HepG2 (cell line): ENCODE measurements at regions not wholly inside any gene's neighbourhood (a gene's known extent, or its start where the extent isn't known, plus 50 kb on each side); places are given as distances from the start of the nearest gene placed in this dataset.

Experiments used
- ATAC-seq: fragments of 200-7000 bp; cut with Tn5 transposase; 3 replicates; pipeline ENCODE4 v1.9.1; 2020; ENCODE audit warnings: mild to moderate bottlenecking, moderate library complexity
- BruUV-seq: library from RNA; stranded (reverse); fragments of 400-500 nt; replicated peaks from 2 replicates; lab custom pipeline; 2021; lab: Mats Ljungman, UMichigan
- CTCF ChIA-PET: fragments of 300-600 bp; formaldehyde crosslinking; extraction: SDS; loops from one replicate; lab custom pipeline; 2021; ENCODE audit warnings: low total read pairs, inconsistent platforms, low intra/inter-chr PET ratio; lab: Yijun Ruan, JAX
- POLR2A ChIA-PET: fragments of 350-600 bp; sonication (Branson Sonifier 250); formaldehyde crosslinking; loops from one replicate; lab custom pipeline; 2020; ENCODE audit warnings: antibody characterized with exemption, inconsistent platforms; lab: Yijun Ruan, JAX
- DNase-seq: peaks from one replicate; pipeline ENCODE4 v3.0.0-alpha.2; 2015; ENCODE audit warnings: low spot score
- FAIRE-seq: peaks from 3 replicates; lab custom pipeline; 2011; peaks lifted over from hg19 to GRCh38; lab: Jason Lieb, UNC
- H2AFZ ChIP-seq: one replicate; pipeline ENCODE4 v1.6.1; 2011; ENCODE audit warnings: low read length, inconsistent platforms
- H3K27ac ChIP-seq: fragments of 300-600 bp; 3 replicates; pipeline ENCODE4 v1.8.0; 2011; ENCODE audit warnings: mixed run types, mild to moderate bottlenecking, mixed read lengths, low read length, inconsistent platforms; ENCODE audit not compliant: insufficient read depth; ENCODE audit errors: extremely low read length
- H3K27me3 ChIP-seq, 2 experiments: fragments of 200-600 bp in 1 of 2; 2 replicates in 1 of 2; 3 replicates in 1 of 2; pipeline versions ENCODE4 v1.6.0 to v1.8.0; 2011; ENCODE audit warnings: low read length in 2 of 2, mild to moderate bottlenecking in 2 of 2, moderate library complexity in 2 of 2, inconsistent platforms in 1 of 2; ENCODE audit not compliant: insufficient read depth in 2 of 2, control insufficient read depth in 1 of 2
- H3K36me3 ChIP-seq, 2 experiments: fragments of 200-600 bp in 1 of 2; replicated peaks in 1 of 2; 2 replicates in 1 of 2; 3 replicates in 1 of 2; pipeline versions ENCODE4 v1.5.1 to v1.8.0; 2011; ENCODE audit warnings: low read length in 2 of 2, inconsistent platforms in 1 of 2; ENCODE audit not compliant: insufficient read depth in 2 of 2, control insufficient read depth in 1 of 2
- H3K4me1 ChIP-seq: 2 replicates; pipeline ENCODE4 v1.5.1; 2012; ENCODE audit warnings: low read length, inconsistent platforms; ENCODE audit not compliant: insufficient read depth
- H3K4me2 ChIP-seq: 2 replicates; pipeline ENCODE4 v1.6.0; 2011; ENCODE audit warnings: low read depth, low read length, inconsistent platforms
- H3K4me3 ChIP-seq, 3 experiments: fragments of 200-600 bp in 1 of 3; sonication (generic), shearing (Covaris generic) in 1 of 3; replicated peaks in 1 of 3; 2 replicates each; pipeline ENCODE4 v1.5.1; 2011 to 2016; ENCODE audit warnings: low read length in 3 of 3, inconsistent platforms in 2 of 3, low read depth in 2 of 3, mild to moderate bottlenecking in 2 of 3, control low read depth in 1 of 3, mixed read lengths in 1 of 3; ENCODE audit not compliant: insufficient read depth in 1 of 3
- H3K79me2 ChIP-seq: one replicate; pipeline ENCODE4 v1.6.1; 2011; ENCODE audit warnings: low read length, inconsistent platforms; ENCODE audit not compliant: insufficient read depth
- H3K9ac ChIP-seq: 2 replicates; pipeline ENCODE4 v1.6.0; 2011; ENCODE audit warnings: mild to moderate bottlenecking, low read depth, low read length, inconsistent platforms; ENCODE audit not compliant: insufficient read depth
- H3K9me3 ChIP-seq: 2 replicates; pipeline ENCODE4 v1.5.1; 2012; ENCODE audit warnings: mild to moderate bottlenecking, low read length
- H4K20me1 ChIP-seq: 2 replicates; pipeline ENCODE4 v1.6.0; 2011; ENCODE audit warnings: inconsistent platforms, mild to moderate bottlenecking, low read length, moderate library complexity; ENCODE audit not compliant: insufficient read depth
- DR1 ChIP-seq: sonication (generic); formaldehyde crosslinking; IDR thresholded peaks from 2 replicates; pipeline ENCODE4 v1.8.0; 2021; ENCODE audit warnings: mild to moderate bottlenecking, missing genetic modification reagents, inconsistent platforms
- ELF4 ChIP-seq: sonication (generic); formaldehyde crosslinking; IDR thresholded peaks from 2 replicates; pipeline ENCODE4 v1.5.0; 2020; ENCODE audit warnings: missing genetic modification reagents, mild to moderate bottlenecking, moderate library complexity, borderline replicate concordance
- HCFC1 ChIP-seq: fragments of 150-350 bp; IDR thresholded peaks from 2 replicates; pipeline ENCODE4 v1.6.1; 2014; ENCODE audit warnings: low read depth, low read length
- IKZF4 ChIP-seq: sonication (generic); formaldehyde crosslinking; IDR thresholded peaks from 2 replicates; pipeline ENCODE4 v1.5.1; 2020; ENCODE audit warnings: borderline replicate concordance, mild to moderate bottlenecking, low read depth, missing genetic modification reagents; ENCODE audit errors: not compliant biosample characterization
- IRF2 ChIP-seq: IDR thresholded peaks from 2 replicates; pipeline ENCODE4 v1.6.1; 2018; ENCODE audit warnings: missing genetic modification reagents, missing compliant biosample characterization
- ISX ChIP-seq: sonication (generic); formaldehyde crosslinking; conservative IDR thresholded peaks from 2 replicates; pipeline ENCODE4 v1.5.0; 2020; ENCODE audit warnings: missing genetic modification reagents
- JUNB ChIP-seq: sonication (generic); formaldehyde crosslinking; IDR thresholded peaks from 2 replicates; pipeline ENCODE4 v1.8.0; 2022; ENCODE audit warnings: missing genetic modification reagents, mild to moderate bottlenecking, borderline replicate concordance
- MIER3 ChIP-seq: IDR thresholded peaks from 2 replicates; pipeline ENCODE4 v1.6.1; 2016; ENCODE audit warnings: missing compliant biosample characterization, borderline replicate concordance
- PHF21A ChIP-seq: sonication (generic); formaldehyde crosslinking; IDR thresholded peaks from 2 replicates; pipeline ENCODE4 v1.5.0; 2020; ENCODE audit warnings: mild to moderate bottlenecking, missing genetic modification reagents
- PLRG1 ChIP-seq: fragments of 450-650 bp; conservative IDR thresholded peaks from 2 replicates; pipeline ENCODE4 v1.6.1; 2016
- POGZ ChIP-seq: sonication (generic); formaldehyde crosslinking; IDR thresholded peaks from 2 replicates; pipeline ENCODE4 v1.4.0; 2020; ENCODE audit warnings: mild to moderate bottlenecking, missing genetic modification reagents
- ZNF121 ChIP-seq: sonication (generic); formaldehyde crosslinking; IDR thresholded peaks from 2 replicates; pipeline ENCODE4 v1.5.0; 2020; ENCODE audit warnings: mild to moderate bottlenecking, missing genetic modification reagents
- ZNF30 ChIP-seq: sonication (generic); formaldehyde crosslinking; IDR thresholded peaks from 2 replicates; pipeline ENCODE4 v1.5.0; 2020; ENCODE audit warnings: mild to moderate bottlenecking, missing genetic modification reagents
- ZNF501 ChIP-seq: sonication (generic); formaldehyde crosslinking; IDR thresholded peaks from 2 replicates; pipeline ENCODE4 v1.5.1; 2020; ENCODE audit warnings: mild to moderate bottlenecking, moderate library complexity, missing genetic modification reagents
- ZNF510 ChIP-seq: sonication (generic); formaldehyde crosslinking; IDR thresholded peaks from 2 replicates; pipeline ENCODE4 v1.4.0; 2020; ENCODE audit warnings: low read depth, mild to moderate bottlenecking, missing genetic modification reagents
- ZNF512 ChIP-seq: sonication (generic); formaldehyde crosslinking; IDR thresholded peaks from 2 replicates; pipeline ENCODE4 v1.4.0; 2020; ENCODE audit warnings: mild to moderate bottlenecking, missing genetic modification reagents
- ZNF530 ChIP-seq: sonication (generic); formaldehyde crosslinking; IDR thresholded peaks from 2 replicates; pipeline ENCODE4 v1.5.0; 2020; ENCODE audit warnings: low read depth, mild to moderate bottlenecking, missing genetic modification reagents
- ZNF556 ChIP-seq: sonication (generic); formaldehyde crosslinking; IDR thresholded peaks from 2 replicates; pipeline ENCODE4 v1.4.0; 2020; ENCODE audit warnings: mild to moderate bottlenecking, missing genetic modification reagents, borderline replicate concordance
- ZNF720 ChIP-seq: sonication (generic); formaldehyde crosslinking; IDR thresholded peaks from 2 replicates; pipeline ENCODE4 v1.4.0; 2020; ENCODE audit warnings: missing genetic modification reagents
- ZNF737 ChIP-seq: sonication (generic); formaldehyde crosslinking; IDR thresholded peaks from 2 replicates; pipeline ENCODE4 v1.5.0; 2020; ENCODE audit warnings: missing genetic modification reagents, mild to moderate bottlenecking, borderline replicate concordance
- ZNF75D ChIP-seq: sonication (generic); formaldehyde crosslinking; IDR thresholded peaks from 2 replicates; pipeline ENCODE4 v1.8.1; 2023; ENCODE audit warnings: missing genetic modification reagents, mild to moderate bottlenecking, borderline replicate concordance
- ZNF891 ChIP-seq: sonication (generic); formaldehyde crosslinking; IDR thresholded peaks from 2 replicates; pipeline ENCODE4 v1.5.0; 2020; ENCODE audit warnings: mild to moderate bottlenecking, missing genetic modification reagents
- ZSCAN9 ChIP-seq: IDR thresholded peaks from 2 replicates; pipeline ENCODE4 v1.6.1; 2016; ENCODE audit warnings: borderline replicate concordance
- WGBS: methylation state at CpG from one replicate; pipeline ENCODE4 v1.1.6; 2017; ENCODE audit warnings: low lambda C conversion rate; 5-methylcytosine and 5-hydroxymethylcytosine counted together
- in situ Hi-C: cut with HindIII; loops from 2 replicates; pipeline ENCODE4 v1.10.0; 2017; ENCODE audit warnings: low pct_unique_long_range_greater_than_20kb; ENCODE audit not compliant: extremely low pct_ligation_motif_present
- intact Hi-C: fragments of 100-400 bp; cut with micrococcal nuclease; formaldehyde crosslinking; loops from one replicate; pipeline ENCODE4 v1.10.0; 2022; ENCODE audit not compliant: unreplicated experiment
- TF ChIP-seq, protein P1 (sequence below): IDR thresholded peaks from 2 replicates; pipeline ENCODE4 v1.6.1; 2012; ENCODE audit warnings: low read depth, low read length, improper control_type of control experiment
- TF ChIP-seq, protein P2 (sequence below): IDR thresholded peaks from 2 replicates; pipeline ENCODE4 v1.6.1; 2016; ENCODE audit warnings: low read depth, borderline replicate concordance

- no peak for TF ChIP-seq ISX (CRISPR knock-in tag)
- TF ChIP-seq ZNF512 (CRISPR knock-in tag) = no peak
- no peak for TF ChIP-seq PHF21A (CRISPR knock-in tag)
- no peak for TF ChIP-seq ZNF556 (CRISPR knock-in tag)
- no peak for TF ChIP-seq ZNF75D (CRISPR knock-in tag)
- TF ChIP-seq ZNF720 (CRISPR knock-in tag) = no peak
- no peak for TF ChIP-seq MIER3
- TF ChIP-seq ZNF30 (CRISPR knock-in tag) = no peak
- no peak for TF ChIP-seq POGZ (CRISPR knock-in tag)
- TF ChIP-seq ELF4 = no peak
These were observed 1556.2 kb downstream of the SLITRK5 start (continued) for GRCh38 chr13:89227356-89227755.

DNA sequence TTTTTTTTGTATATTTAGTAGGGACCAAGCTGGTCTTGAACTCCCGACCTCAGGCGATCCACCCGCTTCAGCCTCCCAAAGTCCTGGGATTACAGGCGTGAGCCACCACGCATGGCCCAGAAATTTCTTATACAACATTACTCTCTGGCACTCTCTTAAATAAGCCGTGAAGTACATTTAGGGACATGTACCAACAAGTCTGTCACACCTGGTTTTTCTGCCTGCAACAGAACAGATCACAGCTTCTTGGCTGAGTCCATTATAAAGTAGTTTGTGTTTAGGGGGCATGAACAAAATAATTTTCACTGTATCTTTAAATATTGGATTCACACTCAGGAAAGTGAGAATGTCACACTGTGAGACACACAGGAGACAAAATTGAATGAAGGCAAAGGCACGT, 1567.3 kb downstream of the SLITRK5 start:
- Histone ChIP-seq H3K4me3 (no peak overlapping the region), H3K4me2 (no peak overlapping the region), H3K4me1 (no peaks in the 10 kb centered on the region), H2AFZ (no peak overlapping the region), H3K27ac (no peak overlapping the region), H4K20me1 (no peaks in the 10 kb centered on the region), H3K36me3 (no peaks in the 10 kb centered on the region), H3K9me3 (no peaks in the 10 kb centered on the region), H3K9ac (no peak overlapping the region), H3K27me3 (no peaks in the 10 kb centered on the region), H3K79me2 (no peaks in the 10 kb centered on the region)
- in situ Hi-C loops (no loop called here), intact Hi-C loops (no loop called here)
- WGBS = 41% methylated on average over 7 of the region's 7 CpGs
- ATAC-seq (no peak), FAIRE-seq (no peak), DNase-seq (no peak)
- no TSS peak for BruUV-seq
- CTCF ChIA-PET = no interaction called here
- POLR2A ChIA-PET = no interaction called here
- TF ChIP-seq, protein P1, sequence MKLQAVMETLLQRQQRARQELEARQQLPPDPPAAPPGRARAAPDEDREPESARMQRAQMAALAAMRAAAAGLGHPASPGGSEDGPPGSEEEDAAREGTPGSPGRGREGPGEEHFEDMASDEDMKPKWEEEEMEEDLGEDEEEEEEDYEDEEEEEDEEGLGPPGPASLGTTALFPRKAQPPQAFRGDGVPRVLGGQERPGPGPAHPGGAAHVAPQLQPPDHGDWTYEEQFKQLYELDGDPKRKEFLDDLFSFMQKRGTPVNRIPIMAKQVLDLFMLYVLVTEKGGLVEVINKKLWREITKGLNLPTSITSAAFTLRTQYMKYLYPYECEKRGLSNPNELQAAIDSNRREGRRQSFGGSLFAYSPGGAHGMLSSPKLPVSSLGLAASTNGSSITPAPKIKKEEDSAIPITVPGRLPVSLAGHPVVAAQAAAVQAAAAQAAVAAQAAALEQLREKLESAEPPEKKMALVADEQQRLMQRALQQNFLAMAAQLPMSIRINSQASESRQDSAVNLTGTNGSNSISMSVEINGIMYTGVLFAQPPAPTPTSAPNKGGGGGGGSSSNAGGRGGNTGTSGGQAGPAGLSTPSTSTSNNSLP = no peak
- TF ChIP-seq PLRG1 (no peak), ZNF121 (CRISPR knock-in tag) (no peak), ZNF510 (CRISPR knock-in tag) (no peak), ZNF530 (CRISPR knock-in tag) (no peak), ZNF891 (CRISPR knock-in tag) (no peak), JUNB (CRISPR knock-in tag) (no peak), DR1 (CRISPR knock-in tag) (no peak), ZNF501 (CRISPR knock-in tag) (no peak), ZSCAN9 (no peak), ZNF737 (CRISPR knock-in tag) (no peak), IRF2 (CRISPR knock-in tag) (no peak), HCFC1 (no peak), IKZF4 (CRISPR knock-in tag) (no peak)
- TF ChIP-seq, protein P2, sequence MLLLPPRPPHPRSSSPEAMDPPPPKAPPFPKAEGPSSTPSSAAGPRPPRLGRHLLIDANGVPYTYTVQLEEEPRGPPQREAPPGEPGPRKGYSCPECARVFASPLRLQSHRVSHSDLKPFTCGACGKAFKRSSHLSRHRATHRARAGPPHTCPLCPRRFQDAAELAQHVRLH (CRISPR knock-in tag) = no peak
